ENCODE measurements at regions not wholly inside any gene's neighbourhood (a gene's known extent, or its start where the extent isn't known, plus 50 kb on each side); places are given as distances from the start of the nearest gene placed in this dataset.

DNA sequence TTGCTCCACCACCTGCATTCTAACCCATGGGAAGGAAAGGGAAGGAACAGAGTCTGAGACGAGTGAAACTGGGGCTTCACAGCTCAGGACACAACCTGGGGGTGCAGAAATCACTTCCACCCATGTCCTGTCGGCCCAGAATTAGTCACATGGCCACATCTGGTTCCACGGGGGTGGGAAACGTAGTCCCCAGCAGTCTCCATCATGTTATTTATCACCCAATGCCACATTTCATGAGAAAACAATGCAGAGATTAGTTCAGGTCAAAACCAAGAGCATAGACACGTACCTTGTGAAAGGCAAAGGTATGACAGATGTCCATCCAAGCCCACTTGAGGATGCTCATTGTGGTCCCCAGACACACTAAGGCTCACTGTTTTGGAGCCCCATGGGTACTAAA, 125.1 kb downstream of the MED10 start:
- Histone ChIP-seq H3K27me3 (ENCODE audit: control insufficient read depth, insufficient read depth, low read length) (no peaks in the 10 kb centered on the region), H3K4me1 (ENCODE audit: control insufficient read depth, insufficient read depth, low read length) (no peaks in the 10 kb centered on the region), H3K27ac (ENCODE audit: low read length) (no peak overlapping the region), H3K9me3 (ENCODE audit: control insufficient read depth, insufficient read depth, low read length) (no peaks in the 10 kb centered on the region), H3K36me3 (ENCODE audit: control insufficient read depth, insufficient read depth, low read length) (no peaks in the 10 kb centered on the region), H3K4me3 (ENCODE audit: low read length) (no peak overlapping the region)
- ATAC-seq (no peak), DNase-seq (no peak)
- intact Hi-C loops (cut with micrococcal nuclease), result no loop called here
- H3K36me3 Mint-ChIP-seq, result no peaks in the 10 kb centered on the region
- peaks cover 3 to 5% of the 10 kb centered on the region in 2 donors for H3K27me3 Mint-ChIP-seq (ENCODE audit: low read depth in 2 of 2)
- no peak overlapping the region for H3K27ac Mint-ChIP-seq
- H3K9me3 Mint-ChIP-seq, result peaks cover 3% of the 10 kb centered on the region in 2 donors
- no peaks in the 10 kb centered on the region for H3K4me1 Mint-ChIP-seq
- WGBS (ENCODE audit: insufficient coverage), result 62% methylated on average over 5 of the region's 5 CpGs
- TF ChIP-seq, protein P1, sequence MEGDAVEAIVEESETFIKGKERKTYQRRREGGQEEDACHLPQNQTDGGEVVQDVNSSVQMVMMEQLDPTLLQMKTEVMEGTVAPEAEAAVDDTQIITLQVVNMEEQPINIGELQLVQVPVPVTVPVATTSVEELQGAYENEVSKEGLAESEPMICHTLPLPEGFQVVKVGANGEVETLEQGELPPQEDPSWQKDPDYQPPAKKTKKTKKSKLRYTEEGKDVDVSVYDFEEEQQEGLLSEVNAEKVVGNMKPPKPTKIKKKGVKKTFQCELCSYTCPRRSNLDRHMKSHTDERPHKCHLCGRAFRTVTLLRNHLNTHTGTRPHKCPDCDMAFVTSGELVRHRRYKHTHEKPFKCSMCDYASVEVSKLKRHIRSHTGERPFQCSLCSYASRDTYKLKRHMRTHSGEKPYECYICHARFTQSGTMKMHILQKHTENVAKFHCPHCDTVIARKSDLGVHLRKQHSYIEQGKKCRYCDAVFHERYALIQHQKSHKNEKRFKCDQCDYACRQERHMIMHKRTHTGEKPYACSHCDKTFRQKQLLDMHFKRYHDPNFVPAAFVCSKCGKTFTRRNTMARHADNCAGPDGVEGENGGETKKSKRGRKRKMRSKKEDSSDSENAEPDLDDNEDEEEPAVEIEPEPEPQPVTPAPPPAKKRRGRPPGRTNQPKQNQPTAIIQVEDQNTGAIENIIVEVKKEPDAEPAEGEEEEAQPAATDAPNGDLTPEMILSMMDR (IDR thresholded peaks at IDR 0.05), result no peak
- no peak overlapping the region for H3K4me3 Mint-ChIP-seq

DNA sequence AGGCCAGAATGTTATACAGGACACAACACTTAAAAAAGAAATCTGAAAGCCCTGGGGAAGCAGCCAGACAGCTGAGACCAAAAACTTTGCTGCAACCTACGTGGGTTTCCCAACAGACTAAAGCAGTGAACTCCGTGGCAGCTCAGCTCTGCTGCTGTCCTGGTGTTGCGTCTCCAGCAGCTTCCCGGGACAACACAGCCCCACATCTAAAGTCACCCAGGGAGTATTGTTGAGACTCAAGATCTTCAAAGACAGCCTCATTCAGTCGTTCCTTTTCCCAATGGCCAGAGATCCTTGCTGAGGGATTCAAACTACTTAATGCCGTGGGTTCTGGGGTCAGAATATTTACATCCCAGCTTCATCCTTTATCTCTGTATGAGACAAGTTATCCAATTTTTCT, 125.8 kb downstream of the MED10 start:
- Mint-ChIP-seq H3K27ac (no peak overlapping the region), H3K36me3 (no peaks in the 10 kb centered on the region), H3K4me3 (no peak overlapping the region), H3K4me1 (no peaks in the 10 kb centered on the region), H3K9me3 (peaks cover 2 to 3% of the 10 kb centered on the region in 2 donors), H3K27me3 (ENCODE audit: low read depth in 2 of 2) (peaks cover 0 to 5% of the 10 kb centered on the region in 2 donors)
- DNase-seq, result no peak
- H3K27me3 ChIP-seq (ENCODE audit: control insufficient read depth, insufficient read depth, low read length), result no peaks in the 10 kb centered on the region
- no peak overlapping the region for H3K4me3 ChIP-seq (ENCODE audit: low read length)
- WGBS (ENCODE audit: insufficient coverage), result 80% methylated on average over 6 of the region's 6 CpGs
- no peaks in the 10 kb centered on the region for H3K4me1 ChIP-seq (ENCODE audit: control insufficient read depth, insufficient read depth, low read length)
- no peak for ATAC-seq
- H3K9me3 ChIP-seq (ENCODE audit: control insufficient read depth, insufficient read depth, low read length), result no peaks in the 10 kb centered on the region
- no peak overlapping the region for H3K27ac ChIP-seq (ENCODE audit: low read length)
- intact Hi-C loops (cut with micrococcal nuclease), result no loop called here
- H3K36me3 ChIP-seq (ENCODE audit: control insufficient read depth, insufficient read depth, low read length), result no peaks in the 10 kb centered on the region
- TF ChIP-seq, protein P1 (IDR thresholded peaks at IDR 0.05), result no peak

DNA sequence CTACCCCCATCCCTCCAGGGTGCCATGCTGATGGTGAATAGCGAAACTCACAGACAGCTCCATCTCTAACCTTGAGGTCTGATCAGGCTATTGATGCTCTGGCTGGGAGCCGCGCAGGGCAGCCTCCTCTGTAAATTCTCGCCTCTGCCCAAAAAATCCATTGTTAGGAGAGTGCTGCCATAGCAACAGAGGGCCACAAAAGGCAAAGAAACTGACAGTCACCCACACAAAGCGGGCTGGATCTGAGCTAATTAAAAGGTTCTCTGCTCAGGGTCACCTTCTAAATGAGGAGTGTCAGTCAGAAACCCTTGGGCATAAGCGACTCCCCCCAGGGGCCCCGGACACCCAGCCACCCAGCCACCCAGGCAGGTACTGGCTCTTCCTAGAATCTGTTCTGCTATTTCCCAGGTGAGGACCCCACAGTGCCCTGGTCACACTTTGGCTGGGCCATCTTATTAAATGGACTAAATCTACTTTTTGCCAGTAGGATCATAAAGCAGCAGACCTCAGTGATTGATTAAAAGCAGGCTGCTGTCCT, 126.7 kb downstream of the MED10 start:
- DNase-seq (no peak), ATAC-seq (no peak)
- TF ChIP-seq, protein P1 (IDR thresholded peaks at IDR 0.05), result no peak
- intact Hi-C loops (cut with micrococcal nuclease), result no loop called here
- Mint-ChIP-seq H3K4me3 (no peak overlapping the region), H3K27ac (no peak overlapping the region), H3K36me3 (no peaks in the 10 kb centered on the region), H3K27me3 (ENCODE audit: low read depth in 2 of 2) (peaks cover 0 to 5% of the 10 kb centered on the region in 2 donors), H3K9me3 (peaks cover 0 to 3% of the 10 kb centered on the region in 2 donors), H3K4me1 (no peaks in the 10 kb centered on the region)
- Histone ChIP-seq H3K9me3 (ENCODE audit: control insufficient read depth, insufficient read depth, low read length) (no peaks in the 10 kb centered on the region), H3K27ac (ENCODE audit: low read length) (no peak overlapping the region), H3K27me3 (ENCODE audit: control insufficient read depth, insufficient read depth, low read length) (no peaks in the 10 kb centered on the region), H3K4me3 (ENCODE audit: low read length) (no peak overlapping the region), H3K4me1 (ENCODE audit: control insufficient read depth, insufficient read depth, low read length) (no peaks in the 10 kb centered on the region), H3K36me3 (ENCODE audit: control insufficient read depth, insufficient read depth, low read length) (no peaks in the 10 kb centered on the region)
- WGBS (ENCODE audit: insufficient coverage), result 87% methylated on average over 7 of the region's 7 CpGs

DNA sequence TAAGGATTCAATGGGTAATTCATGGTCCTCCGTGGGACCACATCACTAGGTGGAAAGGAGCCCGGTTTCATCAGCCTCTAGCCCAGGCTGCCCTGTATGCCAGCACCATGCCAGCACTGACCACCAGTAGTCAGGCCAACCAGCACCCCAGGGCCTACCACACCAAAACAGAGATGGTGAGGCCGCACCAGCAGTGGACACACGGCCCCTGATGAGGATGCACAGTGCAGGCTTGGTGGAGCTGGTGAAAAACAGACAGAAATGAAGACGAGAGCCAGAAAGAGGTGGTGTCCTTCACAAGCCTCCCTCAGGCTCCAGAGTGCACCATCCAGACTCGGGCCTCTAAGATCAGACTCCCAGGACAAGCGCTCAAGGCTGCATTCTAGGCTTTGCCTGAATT, 128.2 kb downstream of the MED10 start:
- DNase-seq, result no peak
- H3K4me1 Mint-ChIP-seq, result no peaks in the 10 kb centered on the region
- H3K4me3 ChIP-seq (ENCODE audit: low read length), result no peak overlapping the region
- TF ChIP-seq, protein P1 (IDR thresholded peaks at IDR 0.05), result no peak
- no peaks in the 10 kb centered on the region for H3K36me3 Mint-ChIP-seq
- H3K4me1 ChIP-seq (ENCODE audit: control insufficient read depth, insufficient read depth, low read length), result no peaks in the 10 kb centered on the region
- no peak overlapping the region for H3K27ac ChIP-seq (ENCODE audit: low read length)
- no peak overlapping the region for H3K4me3 Mint-ChIP-seq
- intact Hi-C loops (cut with micrococcal nuclease), result no loop called here
- no peaks in the 10 kb centered on the region for H3K36me3 ChIP-seq (ENCODE audit: control insufficient read depth, insufficient read depth, low read length)
- H3K9me3 ChIP-seq (ENCODE audit: control insufficient read depth, insufficient read depth, low read length), result no peaks in the 10 kb centered on the region
- H3K27me3 ChIP-seq (ENCODE audit: control insufficient read depth, insufficient read depth, low read length), result no peaks in the 10 kb centered on the region
- H3K9me3 Mint-ChIP-seq, result peaks cover 0 to 3% of the 10 kb centered on the region in 2 donors
- WGBS (ENCODE audit: insufficient coverage), result 91% methylated on average over 7 of the region's 7 CpGs
- H3K27me3 Mint-ChIP-seq (ENCODE audit: low read depth in 2 of 2), result peaks cover 2% of the 10 kb centered on the region in 2 donors
- no peak for ATAC-seq
- H3K27ac Mint-ChIP-seq, result no peak overlapping the region
